HepG2 (cell line): ENCODE measurements at regions not wholly inside any gene's neighbourhood (a gene's known extent, or its start where the extent isn't known, plus 50 kb on each side); places are given as distances from the start of the nearest gene placed in this dataset.

ENCODE experiments used
- ATAC-seq: fragments of 200-7000 bp; cut with Tn5 transposase; 3 replicates; pipeline ENCODE4 v1.9.1; 2020; ENCODE audit warnings: mild to moderate bottlenecking, moderate library complexity
- BruUV-seq: library from RNA; stranded (reverse); fragments of 400-500 nt; replicated peaks from 2 replicates; lab custom pipeline; 2021; lab: Mats Ljungman, UMichigan
- CTCF ChIA-PET: fragments of 300-600 bp; formaldehyde crosslinking; extraction: SDS; loops from one replicate; lab custom pipeline; 2021; ENCODE audit warnings: low total read pairs, inconsistent platforms, low intra/inter-chr PET ratio; lab: Yijun Ruan, JAX
- POLR2A ChIA-PET: fragments of 350-600 bp; sonication (Branson Sonifier 250); formaldehyde crosslinking; loops from one replicate; lab custom pipeline; 2020; ENCODE audit warnings: antibody characterized with exemption, inconsistent platforms; lab: Yijun Ruan, JAX
- DNase-seq: peaks from one replicate; pipeline ENCODE4 v3.0.0-alpha.2; 2015; ENCODE audit warnings: low spot score
- FAIRE-seq: peaks from 3 replicates; lab custom pipeline; 2011; peaks lifted over from hg19 to GRCh38; lab: Jason Lieb, UNC
- H2AFZ ChIP-seq: one replicate; pipeline ENCODE4 v1.6.1; 2011; ENCODE audit warnings: low read length, inconsistent platforms
- H3K27ac ChIP-seq: fragments of 300-600 bp; 3 replicates; pipeline ENCODE4 v1.8.0; 2011; ENCODE audit warnings: mixed run types, mild to moderate bottlenecking, mixed read lengths, low read length, inconsistent platforms; ENCODE audit not compliant: insufficient read depth; ENCODE audit errors: extremely low read length
- H3K27me3 ChIP-seq, 2 experiments: fragments of 200-600 bp in 1 of 2; 2 replicates in 1 of 2; 3 replicates in 1 of 2; pipeline versions ENCODE4 v1.6.0 to v1.8.0; 2011; ENCODE audit warnings: low read length in 2 of 2, mild to moderate bottlenecking in 2 of 2, moderate library complexity in 2 of 2, inconsistent platforms in 1 of 2; ENCODE audit not compliant: insufficient read depth in 2 of 2, control insufficient read depth in 1 of 2
- H3K36me3 ChIP-seq, 2 experiments: fragments of 200-600 bp in 1 of 2; replicated peaks in 1 of 2; 2 replicates in 1 of 2; 3 replicates in 1 of 2; pipeline versions ENCODE4 v1.5.1 to v1.8.0; 2011; ENCODE audit warnings: low read length in 2 of 2, inconsistent platforms in 1 of 2; ENCODE audit not compliant: insufficient read depth in 2 of 2, control insufficient read depth in 1 of 2
- H3K4me1 ChIP-seq: 2 replicates; pipeline ENCODE4 v1.5.1; 2012; ENCODE audit warnings: low read length, inconsistent platforms; ENCODE audit not compliant: insufficient read depth
- H3K4me2 ChIP-seq: 2 replicates; pipeline ENCODE4 v1.6.0; 2011; ENCODE audit warnings: low read depth, low read length, inconsistent platforms
- H3K4me3 ChIP-seq, 3 experiments: fragments of 200-600 bp in 1 of 3; sonication (generic), shearing (Covaris generic) in 1 of 3; replicated peaks in 1 of 3; 2 replicates each; pipeline ENCODE4 v1.5.1; 2011 to 2016; ENCODE audit warnings: low read length in 3 of 3, inconsistent platforms in 2 of 3, low read depth in 2 of 3, mild to moderate bottlenecking in 2 of 3, control low read depth in 1 of 3, mixed read lengths in 1 of 3; ENCODE audit not compliant: insufficient read depth in 1 of 3
- H3K79me2 ChIP-seq: one replicate; pipeline ENCODE4 v1.6.1; 2011; ENCODE audit warnings: low read length, inconsistent platforms; ENCODE audit not compliant: insufficient read depth
- H3K9ac ChIP-seq: 2 replicates; pipeline ENCODE4 v1.6.0; 2011; ENCODE audit warnings: mild to moderate bottlenecking, low read depth, low read length, inconsistent platforms; ENCODE audit not compliant: insufficient read depth
- H3K9me3 ChIP-seq: 2 replicates; pipeline ENCODE4 v1.5.1; 2012; ENCODE audit warnings: mild to moderate bottlenecking, low read length
- H4K20me1 ChIP-seq: 2 replicates; pipeline ENCODE4 v1.6.0; 2011; ENCODE audit warnings: inconsistent platforms, mild to moderate bottlenecking, low read length, moderate library complexity; ENCODE audit not compliant: insufficient read depth
- ARNT2 ChIP-seq: sonication (generic); formaldehyde crosslinking; IDR thresholded peaks from 2 replicates; pipeline ENCODE4 v1.8.0; 2022; ENCODE audit warnings: mild to moderate bottlenecking, low read depth, missing genetic modification reagents, moderate library complexity
- ATM ChIP-seq: fragments of 450-650 bp; IDR thresholded peaks from 2 replicates; pipeline ENCODE4 v1.7.1; 2017; ENCODE audit warnings: mild to moderate bottlenecking, borderline replicate concordance
- ESRRA ChIP-seq: sonication (generic); formaldehyde crosslinking; IDR thresholded peaks from 2 replicates; pipeline ENCODE4 v1.5.1; 2020; ENCODE audit warnings: mild to moderate bottlenecking, low read depth, missing genetic modification reagents
- FLYWCH1 ChIP-seq: sonication (generic); formaldehyde crosslinking; IDR thresholded peaks from 2 replicates; pipeline ENCODE4 v1.8.1; 2023; ENCODE audit warnings: mild to moderate bottlenecking, missing genetic modification reagents
- MIXL1 ChIP-seq: IDR thresholded peaks from 2 replicates; pipeline ENCODE4 v1.6.1; 2016
- PATZ1 ChIP-seq: sonication (generic); formaldehyde crosslinking; IDR thresholded peaks from 2 replicates; pipeline ENCODE4 v1.4.0; 2020; ENCODE audit warnings: missing genetic modification reagents
- PBX2 ChIP-seq: IDR thresholded peaks from 2 replicates; pipeline ENCODE4 v1.6.1; 2016; ENCODE audit warnings: control low read depth
- TFAP4 ChIP-seq: sonication (generic); IDR thresholded peaks from 2 replicates; pipeline ENCODE4 v1.6.1; 2016; ENCODE audit warnings: low read depth, borderline replicate concordance
- ZFX ChIP-seq: sonication (generic); formaldehyde crosslinking; IDR thresholded peaks from 2 replicates; pipeline ENCODE4 v1.4.0; 2020; ENCODE audit warnings: mild to moderate bottlenecking, low read depth, missing genetic modification reagents, moderate library complexity
- ZMAT3 ChIP-seq: sonication (generic); formaldehyde crosslinking; conservative IDR thresholded peaks from 2 replicates; pipeline ENCODE4 v1.7.0; 2021; ENCODE audit warnings: missing genetic modification reagents
- ZNF224 ChIP-seq: sonication (generic); formaldehyde crosslinking; IDR thresholded peaks from 2 replicates; pipeline ENCODE4 v1.5.0; 2020; ENCODE audit warnings: mild to moderate bottlenecking, missing genetic modification reagents
- ZNF329 ChIP-seq: sonication (generic); formaldehyde crosslinking; IDR thresholded peaks from 2 replicates; pipeline ENCODE4 v1.9.0; 2021; ENCODE audit warnings: low read depth, mild to moderate bottlenecking, missing genetic modification reagents
- ZNF607 ChIP-seq: sonication (generic); formaldehyde crosslinking; IDR thresholded peaks from 2 replicates; pipeline ENCODE4 v1.5.1; 2020; ENCODE audit warnings: missing genetic modification reagents, mild to moderate bottlenecking, borderline replicate concordance
- ZSCAN12 ChIP-seq: sonication (generic); formaldehyde crosslinking; IDR thresholded peaks from 2 replicates; pipeline ENCODE4 v1.9.0; 2021; ENCODE audit warnings: mild to moderate bottlenecking, missing genetic modification reagents
- WGBS: methylation state at CpG from one replicate; pipeline ENCODE4 v1.1.6; 2017; ENCODE audit warnings: low lambda C conversion rate; 5-methylcytosine and 5-hydroxymethylcytosine counted together
- in situ Hi-C: cut with HindIII; loops from 2 replicates; pipeline ENCODE4 v1.10.0; 2017; ENCODE audit warnings: low pct_unique_long_range_greater_than_20kb; ENCODE audit not compliant: extremely low pct_ligation_motif_present
- intact Hi-C: fragments of 100-400 bp; cut with micrococcal nuclease; formaldehyde crosslinking; loops from one replicate; pipeline ENCODE4 v1.10.0; 2022; ENCODE audit not compliant: unreplicated experiment
- TF ChIP-seq, protein P1 (sequence below): sonication (generic); formaldehyde crosslinking; IDR thresholded peaks from 2 replicates; pipeline ENCODE4 v1.8.0; 2022; ENCODE audit warnings: mild to moderate bottlenecking, missing genetic modification reagents
- TF ChIP-seq, protein P2 (sequence below): sonication (generic); formaldehyde crosslinking; IDR thresholded peaks from 2 replicates; pipeline ENCODE4 v1.9.0; 2022; ENCODE audit warnings: low read depth, missing genetic modification reagents
- TF ChIP-seq, protein P3 (sequence below): IDR thresholded peaks from 2 replicates; pipeline ENCODE4 v1.6.1; 2016

GRCh38 chr10:33463011-33463410 lies 128.5 kb upstream of the NRP1 start (continued):
- TF ChIP-seq, protein P1, sequence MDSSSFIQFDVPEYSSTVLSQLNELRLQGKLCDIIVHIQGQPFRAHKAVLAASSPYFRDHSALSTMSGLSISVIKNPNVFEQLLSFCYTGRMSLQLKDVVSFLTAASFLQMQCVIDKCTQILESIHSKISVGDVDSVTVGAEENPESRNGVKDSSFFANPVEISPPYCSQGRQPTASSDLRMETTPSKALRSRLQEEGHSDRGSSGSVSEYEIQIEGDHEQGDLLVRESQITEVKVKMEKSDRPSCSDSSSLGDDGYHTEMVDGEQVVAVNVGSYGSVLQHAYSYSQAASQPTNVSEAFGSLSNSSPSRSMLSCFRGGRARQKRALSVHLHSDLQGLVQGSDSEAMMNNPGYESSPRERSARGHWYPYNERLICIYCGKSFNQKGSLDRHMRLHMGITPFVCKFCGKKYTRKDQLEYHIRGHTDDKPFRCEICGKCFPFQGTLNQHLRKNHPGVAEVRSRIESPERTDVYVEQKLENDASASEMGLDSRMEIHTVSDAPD (CRISPR knock-in tag): no peak
- TF ChIP-seq ATM (no peak), FLYWCH1 (CRISPR knock-in tag) (no peak), ARNT2 (CRISPR knock-in tag) (no peak), ZSCAN12 (CRISPR knock-in tag) (no peak)

DNA sequence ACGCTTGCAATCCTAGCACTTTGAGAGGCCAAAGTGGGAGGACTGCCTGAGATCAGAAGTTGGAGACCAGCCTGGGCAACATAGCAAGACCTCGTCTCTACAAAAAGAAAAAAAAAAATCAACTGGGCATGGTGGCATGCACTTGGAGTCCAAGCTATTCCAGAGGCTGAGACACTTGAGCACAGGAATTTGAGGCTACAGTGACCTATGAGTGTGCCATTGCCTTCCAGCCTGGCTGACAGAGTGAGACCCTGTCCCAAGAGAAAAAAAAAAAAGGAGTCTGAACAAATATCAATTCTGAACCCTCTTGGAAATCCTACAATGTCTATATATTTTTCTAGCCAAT lies 126.8 kb upstream of the NRP1 start:
- H3K9me3 ChIP-seq: no peaks in the 10 kb centered on the region
- CTCF ChIA-PET: no interaction called here
- no peak overlapping the region for H3K4me2 ChIP-seq
- H3K4me3 ChIP-seq: no peak overlapping the region
- H3K36me3 ChIP-seq: no peaks in the 10 kb centered on the region
- WGBS: 36% methylated on average over 2 of the region's 2 CpGs
- H3K79me2 ChIP-seq: no peaks in the 10 kb centered on the region
- H2AFZ ChIP-seq: no peak overlapping the region
- FAIRE-seq (no peak), ATAC-seq (no peak), DNase-seq (no peak)
- no peaks in the 10 kb centered on the region for H4K20me1 ChIP-seq
- no TSS peak for BruUV-seq
- H3K27me3 ChIP-seq: no peaks in the 10 kb centered on the region
- in situ Hi-C loops: no loop called here
- intact Hi-C loops: no loop called here
- H3K27ac ChIP-seq: no peak overlapping the region
- POLR2A ChIA-PET: no interaction called here
- H3K4me1 ChIP-seq: no peaks in the 10 kb centered on the region
- H3K9ac ChIP-seq: no peak overlapping the region
- TF ChIP-seq PATZ1 (CRISPR knock-in tag) (no peak), ZNF224 (CRISPR knock-in tag) (no peak), TFAP4 (no peak), ESRRA (CRISPR knock-in tag) (no peak), ZNF607 (no peak), ZMAT3 (CRISPR knock-in tag) (no peak), PBX2 (CRISPR knock-in tag) (no peak), ZNF329 (CRISPR knock-in tag) (no peak), MIXL1 (CRISPR knock-in tag) (no peak), ZFX (CRISPR knock-in tag) (no peak)
- TF ChIP-seq, protein P2, sequence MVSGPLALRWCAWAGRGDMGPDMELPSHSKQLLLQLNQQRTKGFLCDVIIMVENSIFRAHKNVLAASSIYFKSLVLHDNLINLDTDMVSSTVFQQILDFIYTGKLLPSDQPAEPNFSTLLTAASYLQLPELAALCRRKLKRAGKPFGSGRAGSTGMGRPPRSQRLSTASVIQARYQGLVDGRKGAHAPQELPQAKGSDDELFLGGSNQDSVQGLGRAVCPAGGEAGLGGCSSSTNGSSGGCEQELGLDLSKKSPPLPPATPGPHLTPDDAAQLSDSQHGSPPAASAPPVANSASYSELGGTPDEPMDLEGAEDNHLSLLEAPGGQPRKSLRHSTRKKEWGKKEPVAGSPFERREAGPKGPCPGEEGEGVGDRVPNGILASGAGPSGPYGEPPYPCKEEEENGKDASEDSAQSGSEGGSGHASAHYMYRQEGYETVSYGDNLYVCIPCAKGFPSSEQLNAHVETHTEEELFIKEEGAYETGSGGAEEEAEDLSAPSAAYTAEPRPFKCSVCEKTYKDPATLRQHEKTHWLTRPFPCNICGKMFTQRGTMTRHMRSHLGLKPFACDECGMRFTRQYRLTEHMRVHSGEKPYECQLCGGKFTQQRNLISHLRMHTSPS (CRISPR knock-in tag): no peak
- TF ChIP-seq, protein P3, sequence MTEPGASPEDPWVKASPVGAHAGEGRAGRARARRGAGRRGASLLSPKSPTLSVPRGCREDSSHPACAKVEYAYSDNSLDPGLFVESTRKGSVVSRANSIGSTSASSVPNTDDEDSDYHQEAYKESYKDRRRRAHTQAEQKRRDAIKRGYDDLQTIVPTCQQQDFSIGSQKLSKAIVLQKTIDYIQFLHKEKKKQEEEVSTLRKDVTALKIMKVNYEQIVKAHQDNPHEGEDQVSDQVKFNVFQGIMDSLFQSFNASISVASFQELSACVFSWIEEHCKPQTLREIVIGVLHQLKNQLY (CRISPR knock-in tag): no peak
